B cell (primary cell): ENCODE measurements at regions not wholly inside any gene's neighbourhood (a gene's known extent, or its start where the extent isn't known, plus 50 kb on each side); places are given as distances from the start of the nearest gene placed in this dataset.

ENCODE experiments used
- CTCF ChIP-seq: fragments of 200-600 bp; IDR thresholded peaks from one replicate; pipeline ENCODE4 v1.8.0; 2022; ENCODE audit warnings: antibody characterized with exemption, mild to moderate bottlenecking
- EZH2 ChIP-seq: IDR thresholded peaks from 2 replicates; pipeline ENCODE4 v1.6.1; 2012; ENCODE audit warnings: borderline replicate concordance, low read depth, mild to moderate bottlenecking, moderate library complexity, low read length; ENCODE audit not compliant: insufficient read depth, poor library complexity, severe bottlenecking

- no peak for TF ChIP-seq EZH2
- TF ChIP-seq CTCF: no peak
Measured at GRCh38 chr20:41668057-41668749, 50.0 kb upstream of the CHD6 start.
